ENCODE measurements at regions not wholly inside any gene's neighbourhood (a gene's known extent, or its start where the extent isn't known, plus 50 kb on each side); places are given as distances from the start of the nearest gene placed in this dataset.

- no peak overlapping the region for H3K4me3 ChIP-seq
- TF ChIP-seq EZH2phosphoT487 (IDR thresholded peaks at IDR 0.05) (no peak), EZH2 (IDR thresholded peaks at IDR 0.05) (no peak)
- TF ChIP-seq, protein P1, sequence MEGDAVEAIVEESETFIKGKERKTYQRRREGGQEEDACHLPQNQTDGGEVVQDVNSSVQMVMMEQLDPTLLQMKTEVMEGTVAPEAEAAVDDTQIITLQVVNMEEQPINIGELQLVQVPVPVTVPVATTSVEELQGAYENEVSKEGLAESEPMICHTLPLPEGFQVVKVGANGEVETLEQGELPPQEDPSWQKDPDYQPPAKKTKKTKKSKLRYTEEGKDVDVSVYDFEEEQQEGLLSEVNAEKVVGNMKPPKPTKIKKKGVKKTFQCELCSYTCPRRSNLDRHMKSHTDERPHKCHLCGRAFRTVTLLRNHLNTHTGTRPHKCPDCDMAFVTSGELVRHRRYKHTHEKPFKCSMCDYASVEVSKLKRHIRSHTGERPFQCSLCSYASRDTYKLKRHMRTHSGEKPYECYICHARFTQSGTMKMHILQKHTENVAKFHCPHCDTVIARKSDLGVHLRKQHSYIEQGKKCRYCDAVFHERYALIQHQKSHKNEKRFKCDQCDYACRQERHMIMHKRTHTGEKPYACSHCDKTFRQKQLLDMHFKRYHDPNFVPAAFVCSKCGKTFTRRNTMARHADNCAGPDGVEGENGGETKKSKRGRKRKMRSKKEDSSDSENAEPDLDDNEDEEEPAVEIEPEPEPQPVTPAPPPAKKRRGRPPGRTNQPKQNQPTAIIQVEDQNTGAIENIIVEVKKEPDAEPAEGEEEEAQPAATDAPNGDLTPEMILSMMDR (IDR thresholded peaks at IDR 0.05): no peak
- H3F3A ChIP-seq (ENCODE audit: low read depth): no peaks in the 10 kb centered on the region
- no peak overlapping the region for H2AFZ ChIP-seq (replicated peaks)
- no peak overlapping the region for H3K27ac ChIP-seq
- H3K9ac ChIP-seq: no peak overlapping the region
- no peaks in the 10 kb centered on the region for H3K27me3 ChIP-seq
- H3K4me1 ChIP-seq: no peaks in the 10 kb centered on the region
- H3K36me3 ChIP-seq: no peaks in the 10 kb centered on the region
- DNase-seq (ENCODE audit: low spot score): no peak
- no peaks in the 10 kb centered on the region for H3K9me3 Mint-ChIP-seq
- no peak overlapping the region for H3K27ac Mint-ChIP-seq
- no peaks in the 10 kb centered on the region for H3K79me2 ChIP-seq (ENCODE audit: low read depth)
- H3K4me3 Mint-ChIP-seq: no peak overlapping the region
- no peaks in the 10 kb centered on the region for H3K36me3 Mint-ChIP-seq
- no peaks in the 10 kb centered on the region for H4K20me1 ChIP-seq (ENCODE audit: low read depth)
- H3K4me2 ChIP-seq: no peak overlapping the region
- peaks cover 3% of the 10 kb centered on the region for H3K27me3 Mint-ChIP-seq (ENCODE audit: insufficient read depth, low read depth)
- peaks cover 2% of the 10 kb centered on the region for H3K4me1 Mint-ChIP-seq
- H3K9me3 ChIP-seq (ENCODE audit: low read depth): no peaks in the 10 kb centered on the region
Measured at GRCh38 chr2:30314981-30315380, 83.6 kb downstream of the LBH start.

DNA sequence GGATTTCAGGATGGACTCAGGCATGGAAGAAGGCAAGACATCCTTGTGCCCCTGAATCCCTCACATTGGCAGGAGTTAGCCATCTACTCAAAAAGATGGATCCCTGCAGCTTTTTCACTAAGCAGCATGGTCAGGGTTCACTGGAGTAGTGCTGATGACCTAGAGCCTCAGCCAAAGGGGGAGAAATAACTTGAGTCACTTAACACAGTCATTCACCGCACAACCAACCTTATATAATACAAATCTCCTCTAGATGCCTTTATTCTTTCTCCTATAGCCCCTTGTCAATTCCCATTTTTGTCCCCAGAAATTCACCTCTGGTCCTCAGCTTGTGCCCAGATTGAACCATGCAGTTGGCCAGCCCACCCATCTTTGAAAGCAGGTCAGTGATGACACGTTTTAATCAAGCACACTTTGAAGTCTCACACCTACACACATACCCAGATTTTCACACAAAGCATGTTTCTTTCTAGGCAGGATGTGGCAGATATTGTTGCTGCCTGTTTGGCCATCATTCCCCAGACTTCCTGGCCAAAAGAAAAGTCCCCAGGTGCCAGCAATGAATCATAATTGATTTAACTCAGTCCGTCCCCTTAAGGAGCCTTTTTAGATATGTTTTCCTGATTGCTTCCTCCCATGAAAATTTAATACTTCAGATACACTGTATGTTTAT is 84.2 kb downstream of the LBH start:
- Histone ChIP-seq H3K79me2 (ENCODE audit: low read depth) (no peaks in the 10 kb centered on the region), H3K4me1 (no peaks in the 10 kb centered on the region)
- TF ChIP-seq EZH2phosphoT487 (IDR thresholded peaks at IDR 0.05) (no peak), EZH2 (IDR thresholded peaks at IDR 0.05) (no peak)
- TF ChIP-seq, protein P1 (IDR thresholded peaks at IDR 0.05): no peak

GRCh38 chr2:30316408-30316807 is 85.1 kb downstream of the LBH start:
- Histone ChIP-seq H3K27me3 (no peaks in the 10 kb centered on the region), H3K4me3 (no peak overlapping the region), H3K9ac (no peak overlapping the region), H4K20me1 (ENCODE audit: low read depth) (no peaks in the 10 kb centered on the region), H2AFZ (replicated peaks) (no peak overlapping the region), H3K9me3 (ENCODE audit: low read depth) (no peaks in the 10 kb centered on the region), H3K79me2 (ENCODE audit: low read depth) (no peaks in the 10 kb centered on the region), H3K4me2 (no peak overlapping the region), H3F3A (ENCODE audit: low read depth) (no peaks in the 10 kb centered on the region), H3K4me1 (no peaks in the 10 kb centered on the region), H3K36me3 (no peaks in the 10 kb centered on the region), H3K27ac (no peak overlapping the region)
- Mint-ChIP-seq H3K4me3 (no peak overlapping the region), H3K27ac (no peak overlapping the region), H3K36me3 (no peaks in the 10 kb centered on the region), H3K27me3 (ENCODE audit: insufficient read depth, low read depth) (peaks cover 3% of the 10 kb centered on the region), H3K4me1 (peaks cover 6% of the 10 kb centered on the region), H3K9me3 (no peaks in the 10 kb centered on the region)
- no peak for TF ChIP-seq EZH2 (IDR thresholded peaks at IDR 0.05)
- no peak for TF ChIP-seq EZH2phosphoT487 (IDR thresholded peaks at IDR 0.05)
- TF ChIP-seq, protein P1 (IDR thresholded peaks at IDR 0.05): no peak
- DNase-seq (ENCODE audit: low spot score): no peak

More for the DNA sequence above, 84.2 kb downstream of the LBH start:
- Histone ChIP-seq H4K20me1 (ENCODE audit: low read depth) (no peaks in the 10 kb centered on the region), H3F3A (ENCODE audit: low read depth) (no peaks in the 10 kb centered on the region), H3K27ac (no peak overlapping the region), H2AFZ (replicated peaks) (no peak overlapping the region), H3K27me3 (no peaks in the 10 kb centered on the region), H3K4me2 (no peak overlapping the region), H3K9me3 (ENCODE audit: low read depth) (no peaks in the 10 kb centered on the region), H3K36me3 (no peaks in the 10 kb centered on the region), H3K4me3 (no peak overlapping the region), H3K9ac (no peak overlapping the region)
- no peaks in the 10 kb centered on the region for H3K9me3 Mint-ChIP-seq
- no peak for DNase-seq (ENCODE audit: low spot score)
- peaks cover 3% of the 10 kb centered on the region for H3K27me3 Mint-ChIP-seq (ENCODE audit: insufficient read depth, low read depth)
- H3K4me1 Mint-ChIP-seq: peaks cover 2% of the 10 kb centered on the region
- H3K27ac Mint-ChIP-seq: no peak overlapping the region
- no peaks in the 10 kb centered on the region for H3K36me3 Mint-ChIP-seq
- no peak overlapping the region for H3K4me3 Mint-ChIP-seq
